Stimulated activated CD8-positive, alpha-beta memory T cell treated with anti-CD3 and anti-CD28 coated beads, Interleukin-12 subunit alpha, Interleukin-12 subunit beta, amount 100 ng/mL, for 24 hours (primary cell): ENCODE measurements at regions not wholly inside any gene's neighbourhood (a gene's known extent, or its start where the extent isn't known, plus 50 kb on each side); places are given as distances from the start of the nearest gene placed in this dataset.

Source experiments
- DNase-seq: peaks from one replicate; pipeline ENCODE4 v3.0.0-alpha.2; 2020; ENCODE audit errors: extremely low read depth

DNA sequence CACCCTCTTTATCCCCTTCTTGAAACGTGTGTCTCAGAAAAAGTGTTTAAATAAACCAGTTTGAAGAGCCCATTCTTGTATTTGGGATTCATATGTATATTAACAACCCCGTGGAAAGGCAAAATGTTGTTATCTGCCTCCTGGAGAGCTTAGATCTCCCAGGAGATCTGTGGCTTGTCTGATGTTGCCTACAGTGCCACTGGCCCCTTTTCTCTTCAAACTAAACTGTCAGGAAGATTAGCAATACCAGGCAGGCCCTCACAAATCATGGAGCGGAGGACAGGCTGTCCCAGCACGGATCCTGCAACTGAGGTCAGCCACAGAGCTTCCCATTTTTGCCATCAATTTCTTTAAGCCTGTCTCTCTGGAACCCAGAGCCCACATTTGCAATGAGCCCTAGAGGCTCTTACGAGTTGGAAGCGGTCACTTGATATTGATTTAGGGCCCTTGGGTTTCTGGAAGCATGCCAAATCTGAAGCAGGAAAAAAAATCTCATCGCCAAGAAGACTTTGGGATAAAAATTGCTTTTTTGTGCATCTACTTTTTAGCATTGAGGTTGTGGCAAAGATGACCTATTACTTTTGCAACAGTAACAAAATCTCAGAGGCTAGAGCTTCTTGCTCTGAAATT is 234.1 kb downstream of the OPA1 start:
- no peak for DNase-seq

DNA sequence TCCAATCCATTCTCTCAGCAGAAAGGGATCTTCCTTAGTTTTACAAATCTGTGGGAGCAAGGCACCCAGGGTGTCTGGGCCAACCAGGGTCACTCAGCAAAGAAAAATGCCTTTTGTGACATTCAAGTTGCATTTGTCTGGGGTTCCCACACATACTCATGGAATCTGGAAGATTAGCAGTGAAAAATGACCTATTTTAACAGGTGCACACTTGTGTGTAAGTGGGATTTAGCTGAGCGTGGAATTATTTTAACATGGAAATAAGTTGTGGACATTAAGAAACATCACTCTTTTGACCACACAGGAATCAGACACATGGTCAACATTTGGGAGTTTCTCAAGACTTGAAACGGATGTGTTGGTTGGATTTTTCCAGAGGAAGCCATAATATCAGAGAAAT is 234.9 kb downstream of the OPA1 start:
- no peak for DNase-seq

DNA sequence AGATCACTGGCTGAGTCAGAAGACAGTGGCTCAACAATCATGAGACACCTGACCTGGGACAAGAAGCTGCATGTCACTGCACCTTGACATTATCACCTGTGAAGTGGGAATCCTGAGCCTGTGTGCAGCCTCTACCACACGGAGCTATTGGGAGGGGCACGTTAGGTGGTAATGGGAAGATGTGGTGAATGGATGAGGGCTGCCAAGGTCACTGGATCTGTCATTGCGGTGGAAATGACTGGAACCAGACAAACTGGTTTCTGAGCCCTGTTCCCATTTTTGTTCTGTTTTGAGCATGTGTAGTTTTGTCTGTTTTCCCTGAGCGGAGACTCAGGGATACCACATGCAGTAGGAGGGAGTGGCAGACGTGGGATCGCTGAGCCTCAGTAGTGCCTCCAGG is 235.5 kb downstream of the OPA1 start:
- no peak for DNase-seq

DNA sequence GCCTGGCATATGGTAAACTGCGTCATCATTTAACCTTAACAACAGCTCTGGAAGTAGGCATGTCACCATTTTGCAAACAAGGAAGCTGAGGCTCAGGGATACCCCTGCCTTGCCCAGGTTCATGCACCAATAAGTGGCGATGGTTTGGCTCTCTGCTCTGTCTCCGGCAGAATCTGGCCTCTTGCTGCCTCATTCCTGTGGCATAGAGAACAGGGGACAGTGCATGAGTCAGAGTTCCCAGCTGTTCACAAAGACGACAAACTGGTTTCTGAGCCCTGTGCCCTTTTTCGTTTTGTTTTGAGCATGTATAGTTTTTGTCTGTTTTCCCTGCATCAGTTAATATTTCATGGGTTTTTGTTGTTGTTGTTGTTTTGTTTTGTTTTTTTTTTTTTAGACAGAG is 236.8 kb downstream of the OPA1 start:
- DNase-seq, result no peak

DNA sequence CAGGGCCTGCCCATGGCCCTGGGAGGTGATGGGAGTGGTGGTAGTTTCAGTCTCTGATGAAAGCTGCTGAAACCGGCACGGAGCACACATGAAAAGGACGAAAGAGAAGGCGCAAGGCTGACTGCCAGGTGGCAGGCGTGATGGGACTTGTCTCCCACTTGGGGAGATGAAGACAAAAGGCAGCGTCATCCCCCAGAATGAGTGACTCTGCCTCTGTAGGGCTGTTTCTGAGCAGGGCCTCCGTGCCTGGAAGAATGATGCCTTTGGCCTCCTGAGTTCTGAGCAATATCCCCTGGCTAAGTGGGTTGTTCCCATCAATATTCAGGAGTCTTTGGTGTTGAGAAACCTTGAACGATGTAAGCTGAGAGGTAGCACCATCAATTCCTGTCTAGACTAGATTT is 237.8 kb downstream of the OPA1 start:
- DNase-seq, result no peak

DNA sequence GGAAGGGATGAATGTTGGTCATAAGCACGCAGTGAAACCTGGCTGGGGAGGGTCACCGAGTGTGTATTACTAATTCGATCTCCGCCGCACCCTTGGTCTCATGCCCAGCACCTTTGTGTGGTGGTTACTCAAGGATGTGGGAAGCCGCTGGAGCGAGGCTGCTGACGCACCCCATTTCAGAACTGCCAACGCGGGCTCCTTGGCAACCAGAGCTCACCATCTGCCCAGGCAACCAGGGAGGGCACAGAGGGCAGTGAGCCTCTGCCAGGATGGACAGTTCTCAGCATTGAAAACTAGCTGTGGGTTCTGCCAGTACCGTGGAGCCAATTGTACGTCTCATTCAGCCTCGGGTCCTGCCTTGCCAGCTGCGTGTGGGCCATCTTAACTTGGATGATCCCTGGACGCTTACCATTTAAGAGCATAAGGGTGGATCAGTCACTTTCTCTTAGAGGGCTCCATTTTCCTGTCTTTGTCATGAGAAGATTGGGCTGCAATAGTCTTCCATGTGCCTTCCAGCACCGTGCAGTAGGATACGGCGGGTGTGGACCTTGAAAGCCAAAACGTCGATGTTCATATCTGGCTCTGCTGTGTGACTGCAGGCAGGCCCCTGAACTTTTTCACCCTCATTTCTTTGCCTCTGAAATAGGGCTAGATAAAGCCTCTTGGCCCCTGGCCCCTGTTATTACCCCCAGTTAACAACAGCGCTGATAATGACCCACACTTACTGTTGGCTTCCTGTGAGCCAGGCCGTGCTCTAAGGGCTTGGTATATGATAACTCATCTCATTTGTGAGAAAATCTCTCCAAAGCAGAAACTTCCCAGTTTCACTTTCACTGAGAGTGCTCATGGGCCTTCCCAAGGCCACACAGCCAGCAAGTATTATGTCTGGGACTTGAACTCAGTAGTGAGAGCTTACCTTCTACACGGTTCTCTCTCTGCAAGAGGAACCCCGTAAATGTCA is 238.8 kb downstream of the OPA1 start:
- DNase-seq, result no peak

DNA sequence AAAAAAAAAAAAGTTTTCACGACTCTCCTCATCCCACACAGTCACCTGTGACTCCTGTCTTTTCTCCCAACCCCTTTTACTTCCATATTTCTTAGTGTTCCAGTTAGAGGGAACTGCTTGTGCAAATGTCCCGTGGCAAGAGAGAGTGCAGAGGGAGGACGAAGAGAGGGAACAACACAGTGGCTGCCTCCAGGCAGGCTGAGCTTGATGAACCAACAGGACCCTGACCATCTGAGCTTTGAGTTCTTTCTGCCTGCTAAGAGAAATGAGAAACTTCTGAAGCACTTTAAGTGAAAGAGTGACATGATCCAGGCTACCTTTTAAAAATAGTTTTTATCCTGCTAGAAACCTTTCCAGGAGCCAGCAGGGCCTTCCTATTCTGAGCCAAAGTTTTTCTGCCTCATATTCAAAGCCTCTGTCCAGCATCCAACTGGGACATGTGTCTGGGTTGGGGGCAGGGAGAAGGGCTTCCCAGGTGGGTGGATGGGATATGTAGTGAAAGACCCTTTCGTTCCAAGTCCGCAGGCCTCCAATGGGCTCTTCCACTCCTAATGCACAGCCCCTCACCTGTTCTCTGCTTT is 239.9 kb downstream of the OPA1 start:
- DNase-seq, result no peak

DNA sequence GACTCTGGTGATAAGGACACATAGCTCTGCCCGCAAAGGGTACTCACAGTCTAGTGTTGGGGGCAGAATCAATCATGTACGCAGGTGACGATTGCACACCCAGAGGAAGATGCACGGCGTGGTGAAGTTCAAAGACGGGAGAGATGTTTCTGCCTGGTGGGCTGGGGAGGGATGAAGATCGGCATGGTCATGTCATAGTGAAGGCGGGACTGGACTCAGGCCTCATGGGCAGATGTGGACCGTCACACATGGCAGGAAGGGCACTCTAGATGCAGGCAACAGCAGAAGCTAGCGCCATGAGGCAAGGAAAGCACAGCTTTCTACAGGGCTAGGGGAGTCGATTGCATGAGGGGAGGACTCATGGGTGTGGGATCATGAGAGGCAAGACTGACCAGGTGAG is 240.6 kb downstream of the OPA1 start:
- DNase-seq, result no peak

DNA sequence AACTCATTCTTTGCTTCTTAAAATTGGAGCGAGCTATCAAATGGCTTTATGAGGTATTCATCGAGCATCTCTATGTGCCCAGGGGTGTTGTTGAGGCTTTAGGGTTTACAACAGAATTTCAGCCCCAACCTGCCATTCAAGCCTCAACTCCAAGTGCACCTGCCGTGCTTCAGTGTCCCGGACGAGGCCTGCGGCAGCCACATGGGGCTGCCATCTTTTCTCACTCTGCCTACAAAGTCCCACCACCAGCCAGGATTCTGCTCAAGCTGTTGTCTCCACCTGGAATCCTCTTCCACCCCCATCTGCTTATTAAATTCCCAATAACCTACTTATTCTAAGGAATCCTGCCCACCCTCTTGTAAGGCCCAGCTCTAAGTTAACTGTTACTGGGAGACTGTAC is 242.4 kb downstream of the OPA1 start:
- no peak for DNase-seq

DNA sequence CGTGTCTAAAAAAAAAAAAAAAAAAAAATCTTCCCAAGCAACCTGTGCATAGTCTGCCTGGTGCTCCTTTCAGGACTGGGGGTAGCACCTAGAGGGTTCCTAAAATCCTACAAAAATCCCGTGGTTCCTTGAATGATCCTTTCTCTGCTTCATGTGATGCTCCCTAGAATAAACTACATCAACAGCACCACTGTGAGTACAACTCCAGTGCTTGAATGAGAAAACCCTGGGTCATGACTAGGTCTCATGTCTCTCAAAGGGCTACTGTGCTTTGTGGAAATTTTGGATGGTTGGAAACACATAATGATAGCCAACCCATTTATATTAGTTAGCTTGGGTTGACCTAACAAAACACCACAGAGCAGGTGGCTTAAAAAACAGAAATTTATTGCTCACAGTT is 243.5 kb downstream of the OPA1 start:
- DNase-seq, result no peak

DNA sequence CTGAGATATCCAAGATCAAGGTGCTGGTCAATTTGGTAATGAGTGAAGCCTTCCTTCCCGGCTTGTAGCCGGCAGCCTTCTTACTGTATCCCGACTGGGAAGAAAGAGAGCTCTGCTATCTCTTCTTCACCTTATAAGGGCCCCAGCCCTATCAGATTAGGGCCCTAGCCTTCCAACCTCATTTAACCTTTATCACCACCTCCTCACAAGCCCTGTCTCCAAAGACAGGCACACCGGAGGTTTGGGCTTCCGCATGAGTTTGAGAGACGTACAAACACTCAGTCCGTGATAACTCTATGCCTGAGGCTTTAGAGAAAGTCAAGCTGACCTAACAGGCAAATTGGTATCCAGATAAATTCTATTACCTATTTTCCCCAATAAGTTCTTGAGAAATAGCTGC is 243.9 kb downstream of the OPA1 start:
- DNase-seq, result no peak

DNA sequence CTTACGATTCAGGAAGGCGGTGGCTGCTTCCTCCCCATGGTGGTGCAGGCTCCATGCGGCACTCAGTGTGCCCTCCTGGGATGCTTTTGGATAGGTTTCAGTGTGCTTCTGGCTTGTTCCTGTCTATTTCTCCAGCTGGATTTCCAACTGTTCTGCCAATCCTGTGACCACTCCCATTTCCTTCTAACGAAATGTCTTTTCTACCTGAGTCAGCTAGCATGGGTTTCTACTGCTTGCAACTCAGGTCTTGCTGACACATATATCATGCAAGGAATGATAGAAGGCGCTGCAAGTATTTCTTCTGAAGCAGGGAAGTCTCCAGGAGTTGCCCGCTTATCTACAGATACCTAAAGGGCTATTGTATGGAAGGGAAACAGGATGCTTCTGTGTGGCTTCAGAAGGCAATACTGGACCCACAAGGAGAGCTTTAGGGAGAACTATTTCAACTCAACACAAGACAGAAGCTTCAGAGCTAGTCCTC is 244.4 kb downstream of the OPA1 start:
- no peak for DNase-seq

DNA sequence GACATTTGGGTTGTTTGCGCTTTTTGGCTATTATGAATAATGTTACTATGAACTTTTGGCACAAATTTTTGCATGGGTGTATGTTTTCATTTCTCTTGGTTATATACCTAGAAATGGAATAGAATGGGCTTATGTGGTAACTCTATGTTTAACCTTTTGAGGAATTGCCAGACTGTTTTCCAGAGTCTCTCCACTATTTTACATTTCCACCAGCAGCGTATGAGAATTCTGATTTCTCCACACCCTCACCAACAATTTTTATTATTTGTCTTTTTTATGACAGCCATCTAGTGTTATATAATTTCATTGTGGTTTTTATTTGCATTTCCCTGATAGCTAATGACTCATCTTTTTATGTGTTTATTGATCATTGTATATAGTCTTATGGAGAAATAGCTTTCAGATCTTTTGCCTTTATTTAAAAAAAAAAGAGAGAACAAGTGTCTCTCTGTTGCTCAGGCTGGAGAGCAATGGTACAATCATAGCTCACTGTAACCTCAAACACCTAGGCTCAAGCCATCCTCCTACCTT is 247.2 kb downstream of the OPA1 start:
- DNase-seq, result no peak

DNA sequence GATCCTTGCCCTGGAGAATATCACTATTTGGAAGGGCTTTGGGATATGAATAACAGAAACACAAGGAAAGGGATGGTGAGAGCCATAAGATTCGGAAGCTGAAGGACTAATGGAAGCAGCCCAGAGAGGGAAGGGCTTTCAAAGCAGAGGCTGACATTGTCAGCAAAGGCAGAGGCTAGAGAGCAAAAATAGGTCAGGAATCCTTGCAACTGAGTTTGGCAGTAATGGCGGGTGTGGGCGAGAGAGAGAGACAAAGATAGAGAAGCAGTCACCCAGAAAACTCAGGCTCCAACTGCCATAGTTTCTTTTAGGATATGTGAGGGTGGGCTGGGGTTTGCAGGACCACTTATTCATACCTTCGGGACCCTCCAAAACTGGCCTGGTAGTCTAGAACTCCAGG is 248.6 kb downstream of the OPA1 start:
- no peak for DNase-seq

DNA sequence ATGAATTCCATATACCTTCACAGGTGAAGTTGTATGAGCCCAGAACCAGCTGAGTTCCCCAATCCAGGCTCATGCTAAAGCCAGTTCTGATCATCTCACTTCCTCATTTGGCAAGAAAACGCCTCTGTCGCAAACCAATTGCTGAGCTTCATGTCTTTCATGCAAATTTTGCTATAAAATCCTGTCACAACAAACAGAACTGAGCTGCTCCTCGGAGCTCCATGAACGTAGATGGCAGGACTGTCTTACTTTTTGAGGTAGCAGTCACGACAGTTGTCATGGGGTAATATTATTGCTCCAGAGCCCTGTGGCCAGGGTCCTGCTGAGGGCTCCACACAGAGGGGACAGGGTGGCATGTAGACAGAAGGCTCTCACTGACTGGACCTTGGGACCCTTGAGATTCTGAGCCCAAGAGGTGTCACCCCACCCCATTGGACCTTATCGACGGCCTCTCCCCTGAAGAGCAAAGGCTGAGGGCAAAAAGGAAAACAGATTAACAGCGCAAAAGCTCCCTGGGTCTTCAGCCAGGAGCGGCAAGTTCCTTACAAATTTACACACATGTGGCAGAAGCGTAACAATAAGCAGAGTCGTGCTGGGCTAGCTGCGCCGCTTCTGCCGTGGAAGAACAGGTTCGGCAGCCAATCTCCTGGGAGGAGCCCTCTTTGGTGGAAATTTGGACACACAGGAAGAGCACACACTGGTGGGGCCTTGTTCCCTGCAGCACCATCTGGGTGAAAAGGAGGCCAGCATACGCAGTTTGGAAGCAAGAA is 249.2 kb downstream of the OPA1 start:
- no peak for DNase-seq

DNA sequence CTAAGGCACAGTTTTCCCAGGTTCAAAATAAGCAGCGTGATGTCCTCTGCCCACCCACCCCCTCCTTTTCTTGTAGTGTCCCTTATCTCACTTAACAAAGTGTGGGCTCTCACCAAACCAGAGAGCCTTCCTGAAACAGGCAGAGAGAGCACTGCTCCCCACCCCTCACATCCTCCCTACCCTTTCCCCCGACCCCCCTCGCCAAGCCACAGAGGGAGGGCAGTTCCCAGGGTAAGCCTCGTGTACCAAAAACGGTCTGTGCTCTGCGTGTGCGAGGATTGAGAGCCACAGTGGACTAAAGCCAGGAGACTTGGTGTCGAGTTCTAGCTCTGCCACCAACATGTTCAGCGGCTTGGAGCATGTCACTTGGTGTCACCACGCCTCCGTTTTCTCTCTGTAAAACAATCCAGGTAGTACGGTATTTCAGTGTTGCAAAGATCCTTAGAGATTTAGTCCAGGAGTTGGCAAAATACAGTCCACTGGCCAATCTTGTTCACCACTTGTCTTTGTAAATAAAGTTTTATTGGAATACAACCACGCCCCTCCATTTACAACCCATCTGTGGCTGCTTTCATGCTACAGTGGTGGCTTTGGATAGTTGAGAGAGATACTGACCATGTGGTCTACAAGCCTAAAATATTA is 249.9 kb downstream of the OPA1 start:
- no peak for DNase-seq

DNA sequence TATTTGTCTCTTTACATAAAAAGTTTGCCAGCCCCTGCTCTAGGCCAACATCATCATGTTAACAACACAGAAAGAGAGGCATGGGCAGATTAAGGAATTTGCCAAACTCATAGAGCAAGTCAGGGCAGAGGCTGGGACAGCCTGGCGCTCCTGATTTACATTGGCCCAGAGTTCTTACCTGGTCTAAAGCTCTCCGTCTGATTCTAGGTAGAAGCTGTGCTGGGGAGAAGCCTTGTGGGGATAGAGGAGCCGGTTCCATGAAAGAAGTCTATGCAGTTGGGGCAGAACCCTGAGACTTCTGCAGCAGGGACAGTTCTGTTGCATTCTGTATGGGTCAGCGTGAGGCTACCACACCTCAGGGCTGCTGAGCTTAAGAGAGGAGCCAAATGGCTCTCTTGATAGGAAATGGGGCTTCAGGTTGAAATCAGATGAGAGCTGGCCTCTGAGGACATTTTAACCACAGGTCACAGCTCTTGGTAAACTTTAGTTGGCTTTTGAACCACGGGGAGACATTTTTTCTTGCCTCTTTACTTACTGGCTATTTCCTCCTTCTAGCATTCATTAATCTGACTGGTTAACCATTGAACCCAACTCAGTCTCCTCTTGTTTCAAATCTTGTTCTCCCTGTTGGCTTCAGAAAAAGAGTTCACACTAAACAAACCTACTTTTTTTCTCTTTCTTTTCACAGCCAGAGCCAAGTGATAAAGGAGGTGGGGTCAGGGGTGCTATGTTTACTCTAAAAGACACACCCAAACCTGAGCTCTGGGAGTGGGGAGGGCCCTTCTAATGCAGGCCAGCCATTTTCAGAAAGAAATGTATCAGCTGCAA is 250.7 kb downstream of the OPA1 start:
- no peak for DNase-seq

DNA sequence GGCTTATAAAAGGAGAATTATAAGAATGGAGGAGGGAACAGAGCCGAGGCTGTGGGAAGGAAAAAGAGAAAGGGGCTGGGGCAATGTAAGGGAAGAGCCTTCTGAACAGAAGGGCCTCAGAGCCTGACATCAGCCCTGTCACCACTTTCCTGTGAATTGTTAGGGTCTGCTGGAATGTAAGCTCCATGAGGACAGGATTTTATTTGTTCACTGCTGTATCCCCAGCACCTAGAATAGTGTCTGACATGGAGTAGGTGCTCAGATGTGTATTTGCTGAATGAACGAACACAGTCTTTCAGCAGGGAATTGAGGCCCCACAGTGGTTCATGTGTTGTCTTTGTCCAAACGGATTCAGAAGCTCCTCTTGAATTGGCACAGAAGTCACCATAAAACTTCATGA is 251.5 kb downstream of the OPA1 start:
- no peak for DNase-seq

DNA sequence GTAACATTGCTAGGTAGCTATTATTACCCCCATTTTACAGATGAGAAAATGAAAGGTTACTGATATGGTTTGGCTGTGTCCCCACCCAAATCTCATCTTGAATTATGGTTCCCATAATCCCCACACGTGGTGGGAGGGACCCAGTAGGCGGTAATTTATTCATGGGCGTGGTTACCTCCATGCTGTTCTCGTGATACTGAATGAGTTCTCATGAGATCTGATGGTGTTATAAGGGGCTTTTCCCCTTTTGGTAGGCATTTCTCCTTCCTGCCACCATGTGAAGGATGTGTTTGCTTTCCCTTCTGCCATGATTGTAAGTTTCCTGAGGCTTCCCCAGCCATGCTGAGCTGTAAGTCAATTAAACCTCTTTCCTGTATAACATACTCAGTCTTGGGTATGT is 252.1 kb downstream of the OPA1 start:
- no peak for DNase-seq

DNA sequence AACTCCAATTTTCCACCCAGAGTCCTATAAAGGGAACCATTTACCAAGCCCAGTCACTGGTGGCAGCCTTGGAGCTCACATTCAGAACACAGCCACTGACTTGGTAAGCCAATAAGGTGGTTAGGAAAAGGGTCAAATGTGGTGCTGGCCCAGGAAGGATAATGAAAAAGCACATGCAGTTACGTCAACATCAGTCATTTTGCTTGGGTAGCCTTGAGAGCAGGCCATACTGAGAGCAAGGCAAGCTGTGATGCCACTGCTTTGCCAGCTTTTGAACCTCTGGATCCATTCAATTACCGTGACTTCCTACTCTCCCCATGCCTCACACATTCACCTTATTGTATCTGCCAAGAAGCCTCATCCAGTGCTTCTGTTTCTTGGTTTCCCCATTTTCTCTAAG is 253.6 kb downstream of the OPA1 start:
- DNase-seq, result no peak
